ENCODE measurements at regions not wholly inside any gene's neighbourhood (a gene's known extent, or its start where the extent isn't known, plus 50 kb on each side); places are given as distances from the start of the nearest gene placed in this dataset.

DNA sequence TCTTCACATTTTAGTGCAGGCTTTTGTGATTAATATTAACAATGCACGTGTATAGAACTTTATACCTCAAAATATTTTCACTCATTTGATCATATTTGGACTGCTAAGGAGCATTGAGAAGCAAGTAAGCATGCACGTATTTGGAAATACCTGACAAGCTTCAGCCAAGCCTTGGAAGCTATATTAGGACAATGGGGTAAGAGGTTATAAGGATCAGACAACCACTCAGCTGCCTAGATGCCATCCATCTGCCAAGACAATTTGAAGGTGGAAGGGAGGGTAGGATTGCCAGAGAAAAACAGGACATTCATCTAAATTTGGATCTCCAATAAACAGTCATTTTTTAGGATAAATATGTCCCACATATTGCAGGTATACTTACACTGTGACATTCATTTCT, 394.9 kb upstream of the CFAP20DC start:
- Histone ChIP-seq H3K4me3 (no peak overlapping the region), H3K4me2 (no peak overlapping the region), H3K9me2 (ENCODE audit: insufficient read depth) (no peaks in the 10 kb centered on the region), H3K79me2 (ENCODE audit: low read depth) (no peaks in the 10 kb centered on the region), H3K36me3 (ENCODE audit: low read depth) (no peaks in the 10 kb centered on the region), H3K9me3 (ENCODE audit: insufficient read depth, low read depth) (no peaks in the 10 kb centered on the region), H3F3A (ENCODE audit: insufficient read depth, low read depth) (no peaks in the 10 kb centered on the region), H3K4me1 (replicated peaks; ENCODE audit: insufficient read depth) (no peaks in the 10 kb centered on the region; the same call in 1 of the 2 replicates), H3K27ac (no peak overlapping the region), H3K27me3 (ENCODE audit: insufficient read depth, low read depth) (no peaks in the 10 kb centered on the region), H2AFZ (no peak overlapping the region), H4K20me1 (ENCODE audit: insufficient read depth) (no peaks in the 10 kb centered on the region)
- BruUV-seq (replicated peaks), result no TSS peak
- DNase-seq, result no peak
- TF ChIP-seq, protein P1, sequence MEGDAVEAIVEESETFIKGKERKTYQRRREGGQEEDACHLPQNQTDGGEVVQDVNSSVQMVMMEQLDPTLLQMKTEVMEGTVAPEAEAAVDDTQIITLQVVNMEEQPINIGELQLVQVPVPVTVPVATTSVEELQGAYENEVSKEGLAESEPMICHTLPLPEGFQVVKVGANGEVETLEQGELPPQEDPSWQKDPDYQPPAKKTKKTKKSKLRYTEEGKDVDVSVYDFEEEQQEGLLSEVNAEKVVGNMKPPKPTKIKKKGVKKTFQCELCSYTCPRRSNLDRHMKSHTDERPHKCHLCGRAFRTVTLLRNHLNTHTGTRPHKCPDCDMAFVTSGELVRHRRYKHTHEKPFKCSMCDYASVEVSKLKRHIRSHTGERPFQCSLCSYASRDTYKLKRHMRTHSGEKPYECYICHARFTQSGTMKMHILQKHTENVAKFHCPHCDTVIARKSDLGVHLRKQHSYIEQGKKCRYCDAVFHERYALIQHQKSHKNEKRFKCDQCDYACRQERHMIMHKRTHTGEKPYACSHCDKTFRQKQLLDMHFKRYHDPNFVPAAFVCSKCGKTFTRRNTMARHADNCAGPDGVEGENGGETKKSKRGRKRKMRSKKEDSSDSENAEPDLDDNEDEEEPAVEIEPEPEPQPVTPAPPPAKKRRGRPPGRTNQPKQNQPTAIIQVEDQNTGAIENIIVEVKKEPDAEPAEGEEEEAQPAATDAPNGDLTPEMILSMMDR (conservative IDR thresholded peaks at IDR 0.05), result no peak
- TF ChIP-seq EZH2 (IDR thresholded peaks at IDR 0.05; ENCODE audit: low read depth), result no peak
- ChIA-PET CTCF (interaction anchor here (0.7 kb wide), 1 partner anchor 208 kb away, joined by 5 read pairs; no protein-coding TSS in a partner anchor), POLR2A (ENCODE audit: unreplicated experiment) (no interaction called here)
- intact Hi-C loops (cut with micrococcal nuclease; ENCODE audit: unreplicated experiment), result no loop called here

DNA sequence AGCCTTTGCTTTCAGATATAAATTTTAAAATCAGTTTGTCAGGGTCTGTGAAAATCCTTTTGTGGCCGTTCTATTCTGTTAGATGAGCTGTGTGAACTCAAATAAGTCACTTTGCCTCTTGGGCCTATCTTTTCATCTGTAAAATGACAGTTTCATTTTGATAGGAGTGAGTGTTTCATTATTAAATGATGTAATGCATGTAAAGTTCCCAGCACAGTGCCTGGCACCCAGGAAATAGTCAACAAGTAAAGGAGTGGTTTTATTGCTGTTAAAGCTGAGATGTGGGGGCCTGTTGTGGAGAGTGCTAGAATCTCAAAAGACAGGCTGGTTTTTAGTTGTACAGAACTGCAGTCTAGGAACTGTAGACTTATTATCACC, 394.5 kb upstream of the CFAP20DC start:
- no peaks in the 10 kb centered on the region; the same call in 1 of the 2 replicates for H3K4me1 ChIP-seq (replicated peaks; ENCODE audit: insufficient read depth)
- intact Hi-C loops (cut with micrococcal nuclease; ENCODE audit: unreplicated experiment), result no loop called here
- H4K20me1 ChIP-seq (ENCODE audit: insufficient read depth), result no peaks in the 10 kb centered on the region
- CTCF ChIA-PET, result interaction anchor here (0.7 kb wide), 1 partner anchor 208 kb away, joined by 5 read pairs; no protein-coding TSS in a partner anchor
- no peak for TF ChIP-seq EZH2 (IDR thresholded peaks at IDR 0.05; ENCODE audit: low read depth)
- TF ChIP-seq, protein P1 (conservative IDR thresholded peaks at IDR 0.05), result no peak
- H3K9me3 ChIP-seq (ENCODE audit: insufficient read depth, low read depth), result no peaks in the 10 kb centered on the region
- H3K27me3 ChIP-seq (ENCODE audit: insufficient read depth, low read depth), result no peaks in the 10 kb centered on the region
- no peaks in the 10 kb centered on the region for H3F3A ChIP-seq (ENCODE audit: insufficient read depth, low read depth)
- H2AFZ ChIP-seq, result no peak overlapping the region
- DNase-seq, result no peak
- H3K9me2 ChIP-seq (ENCODE audit: insufficient read depth), result no peaks in the 10 kb centered on the region
- no peaks in the 10 kb centered on the region for H3K79me2 ChIP-seq (ENCODE audit: low read depth)
- H3K4me3 ChIP-seq, result no peak overlapping the region
- POLR2A ChIA-PET (ENCODE audit: unreplicated experiment), result interaction anchor here (0.7 kb wide), 1 partner anchor 476 kb away, joined by 3 read pairs; no protein-coding TSS in a partner anchor
- no TSS peak for BruUV-seq (replicated peaks)
- H3K4me2 ChIP-seq, result no peak overlapping the region
- no peak overlapping the region for H3K27ac ChIP-seq
- no peaks in the 10 kb centered on the region for H3K36me3 ChIP-seq (ENCODE audit: low read depth)

DNA sequence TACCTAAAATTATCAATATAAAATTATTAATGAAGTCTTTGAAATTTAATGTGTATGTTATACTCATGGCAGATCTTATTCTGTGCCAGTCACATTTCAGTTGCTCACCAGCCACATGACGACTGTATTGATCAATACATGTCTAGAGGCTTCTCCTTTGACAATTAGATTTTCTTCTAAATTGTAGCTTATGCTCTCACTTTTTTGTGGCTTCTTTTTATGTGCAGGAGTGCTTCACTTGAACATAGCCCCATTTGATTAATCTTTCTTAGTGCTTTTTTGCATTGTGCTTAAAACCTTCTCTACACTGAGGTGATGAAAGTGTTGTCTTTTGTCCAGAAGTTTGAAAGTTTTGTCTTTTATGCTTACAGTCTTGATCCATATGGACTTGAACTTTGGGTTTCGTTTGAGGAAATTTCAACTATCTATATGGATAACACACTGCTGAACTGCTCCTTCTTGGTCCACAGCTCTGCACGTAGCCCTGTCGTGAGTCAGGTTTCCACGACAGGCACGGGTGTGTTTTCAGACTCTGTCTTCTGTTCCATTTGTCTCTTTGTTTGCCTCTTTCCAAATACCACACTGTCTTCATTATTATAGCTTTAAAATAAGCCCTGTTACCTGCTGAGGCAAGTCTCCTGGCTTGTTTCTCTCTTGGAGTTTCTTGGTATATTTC, 393.9 kb upstream of the CFAP20DC start:
- H3K9me2 ChIP-seq (ENCODE audit: insufficient read depth), result no peaks in the 10 kb centered on the region
- no peak overlapping the region for H3K4me2 ChIP-seq
- H3K4me3 ChIP-seq, result no peak overlapping the region
- H3K4me1 ChIP-seq (replicated peaks; ENCODE audit: insufficient read depth), result no peaks in the 10 kb centered on the region; the same call in 1 of the 2 replicates
- no peaks in the 10 kb centered on the region for H3F3A ChIP-seq (ENCODE audit: insufficient read depth, low read depth)
- no peaks in the 10 kb centered on the region for H3K9me3 ChIP-seq (ENCODE audit: insufficient read depth, low read depth)
- H3K36me3 ChIP-seq (ENCODE audit: low read depth), result no peaks in the 10 kb centered on the region
- H2AFZ ChIP-seq, result no peak overlapping the region
- POLR2A ChIA-PET (ENCODE audit: unreplicated experiment), result interaction anchor here (0.7 kb wide), 1 partner anchor 475 kb away, joined by 3 read pairs; no protein-coding TSS in a partner anchor
- H3K79me2 ChIP-seq (ENCODE audit: low read depth), result no peaks in the 10 kb centered on the region
- DNase-seq, result no peak
- H4K20me1 ChIP-seq (ENCODE audit: insufficient read depth), result no peaks in the 10 kb centered on the region
- no peak overlapping the region for H3K27ac ChIP-seq
- H3K27me3 ChIP-seq (ENCODE audit: insufficient read depth, low read depth), result no peaks in the 10 kb centered on the region
- TF ChIP-seq, protein P1 (conservative IDR thresholded peaks at IDR 0.05), result no peak
- no peak for TF ChIP-seq EZH2 (IDR thresholded peaks at IDR 0.05; ENCODE audit: low read depth)
- intact Hi-C loops (cut with micrococcal nuclease; ENCODE audit: unreplicated experiment), result no loop called here
- CTCF ChIA-PET, result interaction anchor here (0.7 kb wide), 1 partner anchor 207 kb away, joined by 5 read pairs; no protein-coding TSS in a partner anchor
- no TSS peak for BruUV-seq (replicated peaks)

Measured in PC-9 (cell line).